Upper lobe of left lung (tissue), 4 donors: ENCODE measurements at regions not wholly inside any gene's neighbourhood (a gene's known extent, or its start where the extent isn't known, plus 50 kb on each side); places are given as distances from the start of the nearest gene placed in this dataset.

Source experiments
- CTCF ChIP-seq, 6 experiments: fragments of 450-650 bp in 4 of 6; fragments of 200-600 bp in 2 of 6; sonication (generic) in 2 of 6; IDR thresholded peaks; one replicate each; pipeline ENCODE4 v1.5.1; 2016 to 2019; ENCODE audit warnings: antibody characterized with exemption in 6 of 6
- POLR2A ChIP-seq, 4 donors: fragments of 450-650 bp; IDR thresholded peaks; one replicate each; pipeline ENCODE4 v1.5.1; 2016 to 2017; ENCODE audit warnings: antibody characterized with exemption in 4 of 4, mild to moderate bottlenecking in 2 of 4

- no peak for TF ChIP-seq POLR2A (IDR thresholded peaks at IDR 0.05)
- TF ChIP-seq CTCF (IDR thresholded peaks at IDR 0.05) = no peak
These were observed 326.1 kb downstream of the BCL11B start for GRCh38 chr14:98945611-98946570.
